Endothelial cell of umbilical vein (primary cell): ENCODE measurements at regions not wholly inside any gene's neighbourhood (a gene's known extent, or its start where the extent isn't known, plus 50 kb on each side); places are given as distances from the start of the nearest gene placed in this dataset.

ENCODE experiments used
- BruUV-seq: library from RNA; stranded (reverse); fragments of 400-500 nt; replicated peaks from 2 replicates; lab custom pipeline; 2021; lab: Mats Ljungman, UMichigan
- CTCF ChIA-PET: fragments of 300-600, 350-600 bp; sonication (Branson Sonifier 250); formaldehyde crosslinking; loops from one replicate; lab custom pipeline; 2021; ENCODE audit warnings: antibody characterized with exemption, inconsistent platforms; lab: Charles Lee
- POLR2A ChIA-PET: fragments of 300-600, 350-600 bp; sonication (Branson Sonifier 250); formaldehyde crosslinking; loops from one replicate; lab custom pipeline; 2021; ENCODE audit warnings: antibody characterized with exemption, inconsistent platforms; lab: Charles Lee
- DNase-seq: peaks from one replicate; pipeline ENCODE4 v3.0.0-alpha.2; 2011; ENCODE audit warnings: low read depth, low spot score
- FAIRE-seq: peaks from 2 replicates; lab custom pipeline; 2011; peaks lifted over from hg19 to GRCh38; lab: Jason Lieb, UNC
- H2AFZ ChIP-seq: 2 replicates; pipeline ENCODE4 v1.6.0; 2012; ENCODE audit warnings: low read depth, low read length, control low read depth, inconsistent platforms
- H3K27ac ChIP-seq: 2 replicates; pipeline ENCODE4 v1.5.1; 2011; ENCODE audit warnings: low read depth, mild to moderate bottlenecking, control low read depth, low read length, moderate library complexity; ENCODE audit not compliant: insufficient read depth
- H3K27me3 ChIP-seq, 2 experiments: 2 replicates each; pipeline versions ENCODE4 v1.6.0 to v1.6.1; 2011; ENCODE audit warnings: low read length in 2 of 2, mixed read lengths in 1 of 2; ENCODE audit not compliant: control insufficient read depth in 2 of 2, insufficient read depth in 2 of 2
- H3K36me3 ChIP-seq, 2 experiments: 2 replicates in 1 of 2; 3 replicates in 1 of 2; pipeline ENCODE4 v1.5.1; 2011; ENCODE audit warnings: low read length in 2 of 2, mild to moderate bottlenecking in 1 of 2, moderate library complexity in 1 of 2; ENCODE audit not compliant: control insufficient read depth in 2 of 2, insufficient read depth in 2 of 2; ENCODE audit errors: extremely low read depth in 1 of 2
- H3K4me1 ChIP-seq: 3 replicates; pipeline ENCODE4 v1.5.1; 2011; ENCODE audit warnings: mild to moderate bottlenecking, low read length; ENCODE audit not compliant: control insufficient read depth, insufficient read depth; ENCODE audit errors: extremely low read depth
- H3K4me2 ChIP-seq: 2 replicates; pipeline ENCODE4 v1.6.1; 2011; ENCODE audit warnings: low read length, control low read depth, mixed read lengths; ENCODE audit not compliant: insufficient read depth
- H3K4me3 ChIP-seq, 3 experiments: fragments of 200-600 bp in 1 of 3; sonication (generic), shearing (Covaris generic) in 1 of 3; replicated peaks in 1 of 3; 2 replicates each; pipeline ENCODE4 v1.5.1; 2011 to 2016; ENCODE audit warnings: control low read depth in 3 of 3, low read length in 3 of 3, mild to moderate bottlenecking in 2 of 3, inconsistent platforms in 1 of 3, low read depth in 1 of 3, moderate library complexity in 1 of 3; ENCODE audit not compliant: insufficient read depth in 1 of 3
- H3K79me2 ChIP-seq: 2 replicates; pipeline ENCODE4 v1.6.0; 2012; ENCODE audit warnings: low read length, inconsistent platforms; ENCODE audit not compliant: control insufficient read depth, insufficient read depth
- H3K9ac ChIP-seq: replicated peaks from 2 replicates; pipeline ENCODE3; 2011; ENCODE audit warnings: low read length, control low read depth; ENCODE audit not compliant: insufficient read depth; ENCODE audit errors: extremely low read depth
- H3K9me1 ChIP-seq: replicated peaks from 3 replicates; pipeline ENCODE4 v1.6.0; 2011; ENCODE audit warnings: mild to moderate bottlenecking, low read length; ENCODE audit not compliant: control insufficient read depth, insufficient read depth; ENCODE audit errors: extremely low read depth
- H3K9me3 ChIP-seq: replicated peaks from 2 replicates; pipeline ENCODE4 v1.5.1; 2012; ENCODE audit warnings: low read length, inconsistent platforms; ENCODE audit not compliant: control insufficient read depth, insufficient read depth
- H4K20me1 ChIP-seq: replicated peaks from 2 replicates; pipeline ENCODE3; 2011; ENCODE audit warnings: mild to moderate bottlenecking, low read length; ENCODE audit not compliant: control insufficient read depth, insufficient read depth; ENCODE audit errors: extremely low read depth
- EZH2 ChIP-seq: IDR thresholded peaks from 2 replicates; pipeline ENCODE4 v1.6.1; 2012; ENCODE audit warnings: borderline replicate concordance, low read depth, mild to moderate bottlenecking, moderate library complexity, low read length, inconsistent platforms; ENCODE audit not compliant: severe bottlenecking
- FOS ChIP-seq: IDR thresholded peaks from 2 replicates; pipeline ENCODE4 v1.6.1; 2011; ENCODE audit warnings: mild to moderate bottlenecking, low read length, moderate library complexity, borderline replicate concordance; ENCODE audit not compliant: insufficient read depth
- GATA2 ChIP-seq: IDR thresholded peaks from 2 replicates; pipeline ENCODE4 v1.7.0; 2011; ENCODE audit warnings: low read depth, mild to moderate bottlenecking, moderate library complexity, mixed read lengths, low read length; ENCODE audit not compliant: insufficient read length, insufficient read depth
- JUN ChIP-seq: IDR thresholded peaks from 2 replicates; pipeline ENCODE4 v1.6.1; 2011; ENCODE audit warnings: borderline replicate concordance, low read depth; ENCODE audit not compliant: insufficient read length, insufficient read depth
- MYC ChIP-seq: IDR thresholded peaks from one replicate; pipeline ENCODE4 v1.6.1; 2011; ENCODE audit warnings: mild to moderate bottlenecking, low read depth, low read length
- POLR2A ChIP-seq: IDR thresholded peaks from 2 replicates; pipeline ENCODE4 v1.6.1; 2012; ENCODE audit warnings: low read depth, mild to moderate bottlenecking, control low read depth, low read length
- POLR2AphosphoS5 ChIP-seq: IDR thresholded peaks from 2 replicates; pipeline ENCODE4 v1.6.1; 2012; ENCODE audit warnings: low read depth, mild to moderate bottlenecking, control low read depth, low read length, moderate library complexity; ENCODE audit not compliant: insufficient read depth
- dilution Hi-C: fragments of 300-500 bp; cut with MboI; formaldehyde crosslinking; loops from one replicate; pipeline ENCODE4 v1.15.0; 2019; ENCODE audit warnings: low sequenced_read_pairs; ENCODE audit not compliant: extremely low pct_ligation_motif_present
- intact Hi-C: fragments of 100-400 bp; cut with micrococcal nuclease; formaldehyde crosslinking; loops from one replicate; pipeline ENCODE4 v1.10.0; 2022
- TF ChIP-seq, protein P1 (sequence below): IDR thresholded peaks from 2 replicates; pipeline ENCODE4 v1.6.1; 2011; ENCODE audit not compliant: insufficient read depth, insufficient read length
- TF ChIP-seq, protein P2 (sequence below), 2 donors: IDR thresholded peaks; 1 replicate in 1 of 2; 2 replicates in 1 of 2; pipeline ENCODE4 v1.5.1; 2011; ENCODE audit warnings: low read length in 2 of 2, mild to moderate bottlenecking in 2 of 2, moderate library complexity in 2 of 2, control low read depth in 1 of 2, inconsistent platforms in 1 of 2, low read depth in 1 of 2; ENCODE audit not compliant: insufficient read depth in 1 of 2; ENCODE audit errors: extremely low read depth in 1 of 2

DNA sequence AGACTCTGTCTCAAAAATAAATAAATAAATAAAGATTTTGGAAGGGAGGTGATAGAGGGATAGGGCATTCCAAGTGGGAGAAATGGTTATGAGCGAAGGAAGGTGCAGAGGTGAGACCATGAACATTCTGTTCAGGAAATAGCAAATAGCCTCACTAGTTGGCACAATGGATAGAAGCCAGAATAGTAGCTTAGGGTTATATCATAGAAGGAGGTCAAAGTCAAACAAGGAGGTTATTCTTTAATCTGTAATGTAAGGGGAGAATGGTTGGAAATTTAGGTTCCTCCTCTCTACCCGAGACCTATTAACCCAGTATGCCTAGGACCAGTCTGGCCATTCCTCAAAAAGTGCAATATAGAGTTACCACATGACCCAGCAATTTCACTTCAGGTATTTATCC, 275.8 kb downstream of the MN1 start:
- no TSS peak for BruUV-seq
- Histone ChIP-seq H3K79me2 (no peaks in the 10 kb centered on the region), H3K36me3 (no peaks in the 10 kb centered on the region), H3K27me3 (no peaks in the 10 kb centered on the region), H3K27ac (no peak overlapping the region), H3K4me2 (no peak overlapping the region), H3K9me3 (no peaks in the 10 kb centered on the region), H3K9me1 (no peaks in the 10 kb centered on the region), H3K4me3 (no peak overlapping the region), H3K4me1 (no peaks in the 10 kb centered on the region), H4K20me1 (no peaks in the 10 kb centered on the region), H3K9ac (no peak overlapping the region), H2AFZ (no peak overlapping the region)
- intact Hi-C loops (no loop called here), dilution Hi-C loops (no loop called here)
- no peak for DNase-seq
- TF ChIP-seq GATA2 (no peak), JUN (no peak), MYC (no peak), POLR2A (no peak), POLR2AphosphoS5 (no peak), FOS (no peak), EZH2 (no peak)
- TF ChIP-seq, protein P1, sequence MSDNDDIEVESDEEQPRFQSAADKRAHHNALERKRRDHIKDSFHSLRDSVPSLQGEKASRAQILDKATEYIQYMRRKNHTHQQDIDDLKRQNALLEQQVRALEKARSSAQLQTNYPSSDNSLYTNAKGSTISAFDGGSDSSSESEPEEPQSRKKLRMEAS, result no peak
- TF ChIP-seq, protein P2, sequence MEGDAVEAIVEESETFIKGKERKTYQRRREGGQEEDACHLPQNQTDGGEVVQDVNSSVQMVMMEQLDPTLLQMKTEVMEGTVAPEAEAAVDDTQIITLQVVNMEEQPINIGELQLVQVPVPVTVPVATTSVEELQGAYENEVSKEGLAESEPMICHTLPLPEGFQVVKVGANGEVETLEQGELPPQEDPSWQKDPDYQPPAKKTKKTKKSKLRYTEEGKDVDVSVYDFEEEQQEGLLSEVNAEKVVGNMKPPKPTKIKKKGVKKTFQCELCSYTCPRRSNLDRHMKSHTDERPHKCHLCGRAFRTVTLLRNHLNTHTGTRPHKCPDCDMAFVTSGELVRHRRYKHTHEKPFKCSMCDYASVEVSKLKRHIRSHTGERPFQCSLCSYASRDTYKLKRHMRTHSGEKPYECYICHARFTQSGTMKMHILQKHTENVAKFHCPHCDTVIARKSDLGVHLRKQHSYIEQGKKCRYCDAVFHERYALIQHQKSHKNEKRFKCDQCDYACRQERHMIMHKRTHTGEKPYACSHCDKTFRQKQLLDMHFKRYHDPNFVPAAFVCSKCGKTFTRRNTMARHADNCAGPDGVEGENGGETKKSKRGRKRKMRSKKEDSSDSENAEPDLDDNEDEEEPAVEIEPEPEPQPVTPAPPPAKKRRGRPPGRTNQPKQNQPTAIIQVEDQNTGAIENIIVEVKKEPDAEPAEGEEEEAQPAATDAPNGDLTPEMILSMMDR (IDR thresholded peaks at IDR 0.05; ENCODE audit: extremely low read depth in 1 of 2, insufficient read depth in 1 of 2, low read depth in 1 of 2, low read length in 2 of 2), result no peak
- POLR2A ChIA-PET, result no interaction called here
- no peak for FAIRE-seq
- CTCF ChIA-PET, result interaction anchor here (2.2 kb wide), 1 partner anchor 12 kb away, joined by 8 read pairs; no protein-coding TSS in a partner anchor
